Activated CD4-positive, alpha-beta memory T cell treated with anti-CD3 and anti-CD28 coated beads, Interleukin-2, amount 10 ng/mL, durations not matched to agents 7 days and 5 days (primary cell): ENCODE measurements at regions not wholly inside any gene's neighbourhood (a gene's known extent, or its start where the extent isn't known, plus 50 kb on each side); places are given as distances from the start of the nearest gene placed in this dataset.
A peak's percentile ranks its signal among the peaks of the same experiment; 100 is the strongest.
"Not testable (repeated sequence)": the region's sequence is repeated elsewhere in the genome, so short reads cannot be mapped to it uniquely, and the experiment has no call there.

Experiments used
- CTCF ChIA-PET: fragments of 350-600 bp; sonication (Branson Sonifier 250); formaldehyde crosslinking; loops from one replicate; lab custom pipeline; 2021; ENCODE audit warnings: antibody characterized with exemption, inconsistent platforms; lab: Charles Lee
- POLR2A ChIA-PET: fragments of 350-600 bp; sonication (Branson Sonifier 250); formaldehyde crosslinking; loops from one replicate; lab custom pipeline; 2021; ENCODE audit warnings: antibody characterized with exemption; lab: Charles Lee
- DNase-seq: peaks from one replicate; pipeline ENCODE4 v3.0.0-alpha.2; 2020
- H3K27ac Mint-ChIP-seq: one replicate; pipeline ENCODE4 v1.8.0; 2021; ENCODE audit warnings: mild to moderate bottlenecking, mixed read lengths
- H3K27me3 Mint-ChIP-seq: one replicate; pipeline ENCODE4 v1.8.0; 2021; ENCODE audit warnings: mixed read lengths
- H3K36me3 Mint-ChIP-seq: one replicate; pipeline ENCODE4 v1.8.0; 2021; ENCODE audit warnings: low read depth, mixed read lengths
- H3K4me1 Mint-ChIP-seq: one replicate; pipeline ENCODE4 v1.8.0; 2021; ENCODE audit warnings: mixed read lengths
- H3K4me3 Mint-ChIP-seq: one replicate; pipeline ENCODE4 v1.8.0; 2021; ENCODE audit warnings: mild to moderate bottlenecking, mixed read lengths
- H3K9me3 Mint-ChIP-seq: one replicate; pipeline ENCODE4 v1.8.0; 2021; ENCODE audit warnings: mixed read lengths

DNA sequence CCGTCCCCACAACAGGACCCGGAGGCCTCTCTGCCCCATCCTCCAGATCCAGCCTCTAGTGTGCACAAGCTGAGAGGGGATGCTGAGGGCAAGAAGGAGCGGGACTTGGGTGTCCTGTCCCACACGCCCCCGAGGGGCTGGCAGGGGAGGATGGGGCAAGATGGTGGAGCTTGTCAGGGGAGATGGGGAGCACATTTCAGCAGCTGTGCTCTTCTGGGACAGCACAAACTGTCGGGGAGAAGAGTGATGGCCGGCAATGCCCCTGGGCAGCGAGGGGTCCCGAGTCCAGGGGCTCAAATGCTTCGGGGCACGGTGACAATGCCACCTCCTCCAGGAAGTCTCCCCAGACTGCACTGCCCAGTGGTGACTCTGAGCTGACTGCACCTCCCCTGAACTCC is 134.5 kb downstream of the FAM53A start:
- ChIA-PET CTCF (interaction anchor here (1.3 kb wide), 1 partner anchor 12 kb away, joined by 3 read pairs; no protein-coding TSS in a partner anchor), POLR2A (interaction anchor here (1.1 kb wide), 1 partner anchor 26 kb away, joined by 3 read pairs; no protein-coding TSS in a partner anchor)
- H3K36me3 Mint-ChIP-seq = no peaks in the 10 kb centered on the region
- H3K27ac Mint-ChIP-seq = no peak overlapping the region
- H3K27me3 Mint-ChIP-seq = peaks cover 7% of the 10 kb centered on the region
- peaks cover 3% of the 10 kb centered on the region for H3K4me1 Mint-ChIP-seq
- no peak for DNase-seq
- H3K9me3 Mint-ChIP-seq = no peaks in the 10 kb centered on the region
- no peak overlapping the region for H3K4me3 Mint-ChIP-seq

GRCh38 chr4:1548827-1549637 is 135.1 kb downstream of the FAM53A start:
- not testable (repeated sequence) for H3K36me3 Mint-ChIP-seq, H3K27me3 Mint-ChIP-seq, H3K27ac Mint-ChIP-seq, H3K9me3 Mint-ChIP-seq, H3K4me3 Mint-ChIP-seq, H3K4me1 Mint-ChIP-seq
- POLR2A ChIA-PET = interaction anchor here (1.1 kb wide), 1 partner anchor 26 kb away, joined by 3 read pairs; no protein-coding TSS in a partner anchor
- CTCF ChIA-PET = interaction anchor here (1.3 kb wide), 2 partner anchors 13 to 56 kb away, joined by 3 to 4 read pairs; no protein-coding TSS in a partner anchor
- peak; percentile 55 for DNase-seq

DNA sequence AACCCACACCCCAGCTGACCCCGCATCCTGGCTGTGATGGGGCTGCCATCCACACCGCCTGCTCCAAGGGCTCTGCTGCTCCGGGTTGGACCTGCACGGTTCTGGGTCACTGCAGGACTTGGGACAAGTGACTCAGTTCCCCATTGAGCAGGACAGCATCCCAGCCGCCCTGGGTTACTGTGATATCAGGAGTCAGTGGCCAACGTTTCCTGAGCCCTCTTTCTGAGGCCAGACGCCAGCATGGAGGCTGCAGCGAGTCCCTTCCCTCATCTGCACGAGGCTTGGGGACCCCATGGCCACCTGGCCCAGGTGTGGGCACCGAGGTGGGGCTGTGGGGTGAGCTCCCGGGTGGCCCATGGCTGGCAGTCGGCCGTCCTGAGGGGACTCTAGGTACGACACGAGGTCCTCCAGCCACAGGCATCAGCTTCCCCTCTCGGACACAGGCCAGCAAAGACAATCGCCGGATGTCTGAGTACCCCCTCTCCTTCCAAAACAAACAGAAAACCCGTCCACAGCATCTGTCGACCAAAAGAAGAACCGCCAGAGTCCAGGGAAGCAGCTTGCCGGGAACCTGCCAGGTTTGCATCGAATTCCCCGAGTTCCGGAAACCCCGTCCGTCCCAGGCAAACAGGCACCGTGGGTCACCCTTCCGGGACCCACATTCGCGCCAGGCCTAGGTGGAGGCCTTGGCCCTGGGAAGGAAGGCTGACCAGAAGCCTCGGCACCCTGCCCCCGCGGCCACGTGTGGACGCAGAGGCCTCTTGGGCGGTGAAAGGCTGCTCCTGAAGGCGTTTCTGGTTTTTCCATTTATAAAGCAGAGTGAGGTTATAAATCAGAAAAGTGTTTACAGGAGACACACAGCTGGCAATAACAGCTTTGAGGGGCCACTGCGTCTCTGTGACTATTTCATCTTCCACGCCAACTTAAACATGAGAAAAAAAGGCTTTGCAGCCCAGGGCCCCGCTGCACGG is 136.0 kb downstream of the FAM53A start:
- POLR2A ChIA-PET = interaction anchor here (1.1 kb wide), 1 partner anchor 27 kb away, joined by 3 read pairs; no protein-coding TSS in a partner anchor

DNA sequence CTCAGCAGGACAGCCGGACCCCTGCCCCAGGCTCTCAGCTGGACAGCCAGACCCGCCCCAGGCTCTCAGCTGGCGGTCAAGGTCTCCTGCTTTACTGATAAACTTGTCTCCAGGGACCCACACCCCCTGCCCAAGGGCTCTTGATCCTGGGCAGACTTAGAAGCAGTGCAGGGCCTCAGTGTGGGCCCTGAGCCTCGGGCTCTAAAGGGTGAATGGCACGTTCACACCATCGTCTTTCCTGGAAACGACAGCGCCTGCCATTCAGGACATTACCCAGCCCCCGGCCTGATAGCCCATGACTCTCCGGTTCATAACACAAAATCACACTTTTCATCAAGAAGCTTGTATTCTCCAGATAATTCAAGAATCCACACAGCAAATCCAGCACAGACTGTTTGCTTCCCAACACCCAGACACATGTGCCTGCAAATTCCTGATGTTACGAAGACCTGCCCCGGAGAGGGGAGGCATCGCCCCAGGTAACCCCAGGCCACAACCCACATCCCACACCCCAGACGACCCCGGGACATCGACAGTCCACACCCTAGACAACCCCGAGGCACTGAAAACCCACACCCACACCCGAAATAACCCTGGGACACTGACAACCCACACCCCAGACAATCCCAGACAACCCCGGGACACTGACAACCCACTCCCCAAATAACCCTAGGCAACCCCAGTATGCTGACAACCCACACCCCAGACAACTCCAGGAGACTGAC is 136.8 kb downstream of the FAM53A start:
- H3K9me3 Mint-ChIP-seq = no peaks in the 10 kb centered on the region

More for the DNA sequence above, 136.0 kb downstream of the FAM53A start:
- no peak for DNase-seq
- Mint-ChIP-seq H3K27ac (no peak overlapping the region), H3K36me3 (no peaks in the 10 kb centered on the region), H3K4me1 (peaks cover 3% of the 10 kb centered on the region), H3K4me3 (no peak overlapping the region), H3K9me3 (no peaks in the 10 kb centered on the region), H3K27me3 (peaks cover 7% of the 10 kb centered on the region)
- CTCF ChIA-PET = interaction anchor here (1.3 kb wide), 1 partner anchor 57 kb away, joined by 4 read pairs; no protein-coding TSS in a partner anchor

GRCh38 chr4:1544861-1545281 is 138.6 kb upstream of the NKX1-1 start:
- POLR2A ChIA-PET = no interaction called here
- DNase-seq = no peak
- no peak overlapping the region for H3K27ac Mint-ChIP-seq
- peaks cover 7% of the 10 kb centered on the region for H3K27me3 Mint-ChIP-seq
- no peak overlapping the region for H3K4me3 Mint-ChIP-seq
- peaks cover 3% of the 10 kb centered on the region for H3K4me1 Mint-ChIP-seq
- no peaks in the 10 kb centered on the region for H3K9me3 Mint-ChIP-seq
- no peaks in the 10 kb centered on the region for H3K36me3 Mint-ChIP-seq
- CTCF ChIA-PET = no interaction called here

More for the DNA sequence above, 136.8 kb downstream of the FAM53A start:
- H3K4me3 Mint-ChIP-seq = no peak overlapping the region
- peaks cover 7% of the 10 kb centered on the region for H3K27me3 Mint-ChIP-seq
- CTCF ChIA-PET = no interaction called here
- DNase-seq = no peak
- no peak overlapping the region for H3K27ac Mint-ChIP-seq
- peaks cover 3% of the 10 kb centered on the region for H3K4me1 Mint-ChIP-seq
- no peaks in the 10 kb centered on the region for H3K36me3 Mint-ChIP-seq
- POLR2A ChIA-PET = no interaction called here

DNA sequence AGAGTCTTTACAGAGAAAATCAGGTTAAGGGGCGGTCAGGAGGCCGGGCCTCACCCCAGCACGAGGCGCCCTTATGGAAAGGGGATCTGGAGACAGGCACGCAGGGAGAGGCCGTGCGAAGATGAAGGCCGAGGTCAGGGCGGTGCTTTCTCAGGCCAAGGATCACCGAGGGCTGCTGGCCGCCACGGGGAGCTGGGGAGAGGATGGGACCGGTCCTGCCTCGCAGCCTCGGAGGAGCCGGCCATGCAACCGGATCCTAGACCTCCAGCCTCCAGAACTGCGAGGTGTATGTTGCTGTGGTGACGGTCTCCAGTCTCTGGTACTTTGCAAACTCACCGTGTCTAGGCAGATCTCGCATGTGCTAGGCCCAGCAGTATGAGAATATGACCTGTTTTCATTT is 138.2 kb upstream of the NKX1-1 start:
- H3K27ac Mint-ChIP-seq, H3K27me3 Mint-ChIP-seq, CTCF ChIA-PET, DNase-seq, H3K4me1 Mint-ChIP-seq, H3K36me3 Mint-ChIP-seq, POLR2A ChIA-PET, H3K9me3 Mint-ChIP-seq, H3K4me3 Mint-ChIP-seq: not testable (repeated sequence)

GRCh38 chr4:1543976-1544375 is 137.7 kb upstream of the NKX1-1 start:
- Mint-ChIP-seq H3K4me3 (no peak overlapping the region), H3K27ac (no peak overlapping the region), H3K27me3 (peaks cover 7% of the 10 kb centered on the region), H3K36me3 (no peaks in the 10 kb centered on the region), H3K4me1 (peaks cover 3% of the 10 kb centered on the region), H3K9me3 (no peaks in the 10 kb centered on the region)
- POLR2A ChIA-PET = no interaction called here
- CTCF ChIA-PET = no interaction called here
- no peak for DNase-seq

DNA sequence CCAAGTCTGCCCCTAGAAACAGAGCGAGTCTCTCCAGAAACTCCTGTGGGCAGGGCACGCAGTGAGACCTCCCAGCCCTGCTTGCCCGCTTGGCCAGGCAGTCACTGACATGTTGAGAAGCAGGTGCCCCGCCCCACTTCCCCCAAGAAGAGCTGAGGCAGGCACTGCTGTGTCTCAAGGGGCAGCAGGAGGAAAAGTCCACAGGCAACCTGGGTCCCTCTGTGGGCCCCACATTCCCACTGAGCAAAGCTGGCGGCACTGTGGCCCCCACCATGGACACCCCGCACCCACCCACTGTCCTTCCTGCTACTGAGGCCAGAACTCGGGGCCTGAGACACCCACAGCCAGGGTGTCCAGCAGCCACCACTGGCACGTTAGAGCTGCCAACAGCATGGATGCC is 137.3 kb upstream of the NKX1-1 start:
- H3K4me1 Mint-ChIP-seq = peaks cover 3% of the 10 kb centered on the region
- peaks cover 5% of the 10 kb centered on the region for H3K27me3 Mint-ChIP-seq
- H3K27ac Mint-ChIP-seq = no peak overlapping the region
- no peaks in the 10 kb centered on the region for H3K36me3 Mint-ChIP-seq
- H3K4me3 Mint-ChIP-seq = no peak overlapping the region
- DNase-seq = no peak
- POLR2A ChIA-PET = no interaction called here
- no peaks in the 10 kb centered on the region for H3K9me3 Mint-ChIP-seq
- CTCF ChIA-PET = no interaction called here

DNA sequence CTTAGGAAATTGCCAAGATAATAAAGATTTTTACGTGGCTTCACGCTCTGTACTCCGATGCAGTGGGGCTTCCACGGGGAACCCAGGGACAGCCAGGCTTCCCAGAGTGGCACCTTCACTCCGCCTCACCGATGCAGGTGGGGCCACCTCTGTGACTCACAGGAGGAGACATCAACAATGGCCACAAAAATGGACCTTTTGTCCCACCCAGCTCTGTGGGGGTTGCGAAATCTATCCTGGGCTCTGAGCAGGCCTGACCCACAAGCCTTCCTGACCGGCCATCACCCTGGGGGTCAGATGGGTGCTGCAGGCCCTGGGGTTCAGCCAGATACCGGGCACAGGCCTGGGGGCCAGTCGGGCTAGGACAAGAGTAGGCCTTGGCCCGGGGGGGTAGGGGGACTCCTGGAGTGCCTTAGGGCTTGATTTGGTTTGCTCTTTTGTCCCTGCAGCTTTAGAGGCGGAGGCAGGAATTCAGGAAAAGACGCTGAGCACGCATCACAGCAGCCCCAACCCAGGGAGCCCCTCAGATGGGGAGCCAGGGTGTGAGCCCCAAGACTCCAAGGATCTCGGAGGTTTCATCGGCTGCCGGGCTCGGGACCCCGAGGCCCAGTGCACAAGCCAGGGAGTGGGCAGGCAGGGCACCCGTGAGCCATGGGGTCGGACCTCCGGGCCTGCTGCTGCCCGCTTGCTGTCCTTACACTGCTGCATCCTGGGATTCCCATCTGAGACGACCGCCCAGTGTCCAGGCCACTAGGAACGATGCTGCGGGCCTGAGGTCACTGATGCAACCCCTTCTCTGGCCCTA is 136.5 kb upstream of the NKX1-1 start:
- peaks cover 4% of the 10 kb centered on the region for H3K27me3 Mint-ChIP-seq
- H3K9me3 Mint-ChIP-seq = no peaks in the 10 kb centered on the region
- H3K36me3 Mint-ChIP-seq = no peaks in the 10 kb centered on the region
- ChIA-PET POLR2A (no interaction called here), CTCF (no interaction called here)
- DNase-seq = no peak
- H3K4me3 Mint-ChIP-seq = no peak overlapping the region
- H3K27ac Mint-ChIP-seq = no peak overlapping the region
- peaks cover 3% of the 10 kb centered on the region for H3K4me1 Mint-ChIP-seq

GRCh38 chr4:1542226-1542490 is 135.9 kb upstream of the NKX1-1 start:
- POLR2A ChIA-PET = no interaction called here
- H3K4me1 Mint-ChIP-seq = peaks cover 3% of the 10 kb centered on the region

DNA sequence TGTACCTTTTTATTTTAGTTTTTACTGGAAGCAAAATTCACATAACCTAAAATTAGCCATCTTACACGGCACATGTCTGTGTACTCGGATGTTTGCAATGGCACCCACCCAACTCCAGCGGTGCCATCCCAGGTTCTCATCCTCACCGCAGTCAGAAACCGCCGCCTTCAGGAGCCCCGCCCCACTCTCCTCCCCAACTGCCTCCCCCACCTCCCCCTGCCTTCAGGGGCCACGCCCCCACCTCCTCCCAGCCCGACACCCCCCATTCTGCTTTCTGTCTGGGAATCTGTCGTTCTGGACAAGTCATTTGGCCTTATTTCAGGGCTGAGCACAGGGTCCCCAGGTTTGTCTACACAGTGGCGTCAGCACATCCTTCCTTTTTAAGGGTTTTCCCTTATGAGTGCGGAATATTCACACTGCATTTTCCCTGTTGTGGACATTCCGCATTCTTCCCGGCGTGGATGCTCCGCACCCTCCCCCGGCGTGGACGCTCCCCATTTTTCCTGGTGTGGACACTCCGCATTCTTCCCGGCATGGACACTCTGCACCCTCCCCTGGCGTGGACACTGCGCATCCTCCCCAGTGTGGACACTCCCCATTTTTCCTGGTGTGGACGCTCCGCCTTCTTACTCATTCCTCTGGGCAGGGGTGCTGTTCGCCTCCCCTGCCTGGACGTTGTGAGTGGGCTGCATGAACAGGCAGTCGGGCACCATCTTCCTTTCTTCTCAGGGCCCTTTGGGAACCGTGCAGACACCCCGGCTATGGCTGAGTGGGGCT is 135.4 kb upstream of the NKX1-1 start:
- ChIA-PET CTCF (no interaction called here), POLR2A (no interaction called here)
- Mint-ChIP-seq H3K36me3 (no peaks in the 10 kb centered on the region), H3K27me3 (no peaks in the 10 kb centered on the region), H3K4me1 (peaks cover 3% of the 10 kb centered on the region), H3K4me3 (no peak overlapping the region), H3K9me3 (no peaks in the 10 kb centered on the region), H3K27ac (no peak overlapping the region)
- DNase-seq = no peak

More at GRCh38 chr4:1542226-1542490, 135.9 kb upstream of the NKX1-1 start:
- H3K36me3 Mint-ChIP-seq = no peaks in the 10 kb centered on the region
- no peaks in the 10 kb centered on the region for H3K27me3 Mint-ChIP-seq
- no peak overlapping the region for H3K27ac Mint-ChIP-seq
- DNase-seq = no peak
- H3K9me3 Mint-ChIP-seq = no peaks in the 10 kb centered on the region
- CTCF ChIA-PET = no interaction called here
- no peak overlapping the region for H3K4me3 Mint-ChIP-seq
